DOHH2 (cell line): ENCODE measurements at regions not wholly inside any gene's neighbourhood (a gene's known extent, or its start where the extent isn't known, plus 50 kb on each side); places are given as distances from the start of the nearest gene placed in this dataset.
"Not testable (repeated sequence)": the region's sequence is repeated elsewhere in the genome, so short reads cannot be mapped to it uniquely, and the experiment has no call there.

Source experiments
- H3F3A ChIP-seq: fragments of 200-600 bp; sonication (generic), shearing (Covaris generic); 2 replicates; pipeline ENCODE4 v1.6.0; 2016; ENCODE audit warnings: antibody characterized with exemption, mild to moderate bottlenecking; ENCODE audit not compliant: control insufficient read depth, insufficient read depth
- H3K27ac ChIP-seq: fragments of 200-600 bp; sonication (generic); 2 replicates; pipeline ENCODE4 v1.5.1; 2014; ENCODE audit warnings: low read depth, mild to moderate bottlenecking, low read length, moderate library complexity
- H3K27me3 ChIP-seq: fragments of 200-600 bp; sonication (generic); 2 replicates; pipeline ENCODE4 v1.6.1; 2014; ENCODE audit warnings: mild to moderate bottlenecking, low read length, mixed read lengths; ENCODE audit not compliant: control insufficient read depth
- H3K36me3 ChIP-seq: fragments of 200-600 bp; sonication (generic); 2 replicates; pipeline ENCODE4 v1.6.1; 2014; ENCODE audit warnings: mild to moderate bottlenecking, low read length, moderate library complexity, mixed read lengths; ENCODE audit not compliant: control insufficient read depth
- H3K4me1 ChIP-seq: fragments of 200-600 bp; sonication (generic); 2 replicates; pipeline ENCODE4 v1.6.1; 2014; ENCODE audit warnings: mild to moderate bottlenecking, low read length, mixed read lengths; ENCODE audit not compliant: control insufficient read depth
- H3K4me2 ChIP-seq: fragments of 200-600 bp; sonication (generic); 2 replicates; pipeline ENCODE4 v1.6.0; 2014; ENCODE audit warnings: mild to moderate bottlenecking, low read length, moderate library complexity
- H3K4me3 ChIP-seq: fragments of 200-600 bp; sonication (generic); 2 replicates; pipeline ENCODE4 v1.5.1; 2014; ENCODE audit warnings: mild to moderate bottlenecking, low read length, mixed read lengths
- H3K79me2 ChIP-seq: fragments of 200-600 bp; sonication (generic); 2 replicates; pipeline ENCODE4 v1.6.1; 2014; ENCODE audit warnings: mild to moderate bottlenecking, low read length, mixed read lengths; ENCODE audit not compliant: control insufficient read depth
- H3K9me2 ChIP-seq: fragments of 200-600 bp; sonication (generic); replicated peaks from 2 replicates; pipeline ENCODE4 v1.6.1; 2014; ENCODE audit warnings: mild to moderate bottlenecking, low read length, mixed read lengths; ENCODE audit not compliant: control insufficient read depth
- H3K9me3 ChIP-seq: fragments of 200-600 bp; sonication (generic); 2 replicates; pipeline ENCODE4 v1.6.1; 2014; ENCODE audit warnings: antibody characterized with exemption, low read length, mixed read lengths; ENCODE audit not compliant: control insufficient read depth, insufficient read depth
- H4K20me1 ChIP-seq: fragments of 200-600 bp; sonication (generic); 2 replicates; pipeline ENCODE4 v1.6.0; 2014; ENCODE audit warnings: low read depth, mild to moderate bottlenecking, antibody characterized with exemption, low read length, moderate library complexity; ENCODE audit not compliant: control insufficient read depth, insufficient read depth
- CTCF ChIP-seq: fragments of 200-600 bp; sonication (generic); IDR thresholded peaks from one replicate; pipeline ENCODE4 v1.5.1; 2014; ENCODE audit warnings: antibody characterized with exemption, mild to moderate bottlenecking, low read depth, low read length; ENCODE audit not compliant: poor library complexity, severe bottlenecking
- EZH2phosphoT487 ChIP-seq: fragments of 200-600 bp; sonication (generic); IDR thresholded peaks from 2 replicates; pipeline ENCODE4 v1.6.1; 2017; ENCODE audit warnings: borderline replicate concordance, mild to moderate bottlenecking, antibody characterized with exemption, low read length, moderate library complexity, mixed read lengths

- Histone ChIP-seq H3K79me2 (no peaks in the 10 kb centered on the region), H3K4me3 (no peak overlapping the region), H3K4me2 (no peak overlapping the region), H4K20me1 (no peaks in the 10 kb centered on the region), H3K4me1 (no peaks in the 10 kb centered on the region), H3K36me3 (no peaks in the 10 kb centered on the region), H3K27ac (no peak overlapping the region), H3K27me3 (0 out of 2 replicates have a peak, but pooled peaks cover 2% of the 10 kb centered on the region), H3K9me3 (no peaks in the 10 kb centered on the region), H3K9me2 (no peaks in the 10 kb centered on the region), H3F3A (no peaks in the 10 kb centered on the region)
- TF ChIP-seq EZH2phosphoT487: no peak
- TF ChIP-seq CTCF: no peak
Measured at GRCh38 chr4:75287738-75288517, 226.3 kb downstream of the RCHY1 start.

GRCh38 chr4:75285837-75286236 is 228.4 kb downstream of the RCHY1 start:
- Histone ChIP-seq H3K36me3 (no peaks in the 10 kb centered on the region), H3K9me2 (no peaks in the 10 kb centered on the region), H3K27me3 (0 out of 2 replicates have a peak, but pooled peaks cover 2% of the 10 kb centered on the region), H3K79me2 (no peaks in the 10 kb centered on the region), H3K4me2 (no peak overlapping the region), H3K9me3 (no peaks in the 10 kb centered on the region), H3K4me1 (no peaks in the 10 kb centered on the region), H3K27ac (no peak overlapping the region), H3F3A (no peaks in the 10 kb centered on the region), H3K4me3 (no peak overlapping the region), H4K20me1 (no peaks in the 10 kb centered on the region)
- TF ChIP-seq EZH2phosphoT487 (no peak), CTCF (no peak)

- Histone ChIP-seq H3K4me1 (no peaks in the 10 kb centered on the region), H3K36me3 (no peaks in the 10 kb centered on the region), H4K20me1 (no peaks in the 10 kb centered on the region), H3K27ac (no peak overlapping the region), H3F3A (no peaks in the 10 kb centered on the region), H3K4me2 (no peak overlapping the region), H3K79me2 (no peaks in the 10 kb centered on the region), H3K4me3 (no peak overlapping the region), H3K27me3 (0 out of 2 replicates have a peak, but pooled peaks cover 2% of the 10 kb centered on the region), H3K9me2 (no peaks in the 10 kb centered on the region), H3K9me3 (no peaks in the 10 kb centered on the region)
- TF ChIP-seq EZH2phosphoT487 (no peak), CTCF (no peak)
Measured at GRCh38 chr4:75284831-75285230, 229.4 kb downstream of the RCHY1 start.

- not testable (repeated sequence) for H3K27me3 ChIP-seq, H3K79me2 ChIP-seq, H3K4me1 ChIP-seq, H3K9me3 ChIP-seq, H3K36me3 ChIP-seq, H4K20me1 ChIP-seq, H3K4me3 ChIP-seq, H3K9me2 ChIP-seq, H3F3A ChIP-seq, H3K4me2 ChIP-seq, H3K27ac ChIP-seq
Measured at GRCh38 chr4:75280461-75280860, 233.7 kb downstream of the RCHY1 start.
